ENCODE measurements at regions not wholly inside any gene's neighbourhood (a gene's known extent, or its start where the extent isn't known, plus 50 kb on each side); places are given as distances from the start of the nearest gene placed in this dataset.
A peak's percentile ranks its signal among the peaks of the same experiment; 100 is the strongest.

DNA sequence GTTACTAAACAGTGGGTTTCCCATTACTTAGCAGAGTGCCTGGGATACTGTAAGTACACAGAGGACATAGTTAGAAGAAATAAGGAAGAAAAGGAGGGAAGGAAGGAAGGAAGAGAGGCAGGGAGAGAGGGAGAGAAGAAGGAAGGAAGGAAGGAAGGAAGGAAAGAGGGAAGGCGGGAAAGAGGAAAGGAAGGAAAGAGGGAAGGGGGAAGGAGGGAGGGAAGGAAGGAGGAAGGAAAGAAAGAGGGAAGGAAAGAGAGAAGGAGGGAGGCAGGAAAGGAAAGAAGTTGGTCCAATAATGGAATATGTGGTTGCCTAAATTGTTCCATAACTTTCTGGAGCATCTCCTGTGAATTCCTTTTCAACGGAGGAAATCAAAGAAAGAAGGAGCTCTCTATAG, 1230.4 kb downstream of the AACS start:
- Histone ChIP-seq H3K9me3 (ENCODE audit: control insufficient read depth, insufficient read depth, low read length) (peaks cover 11% of the 10 kb centered on the region), H3K4me3 (ENCODE audit: low read depth, low read length) (no peak overlapping the region), H3K27ac (ENCODE audit: low read depth, low read length) (no peak overlapping the region), H3K27me3 (ENCODE audit: control insufficient read depth, insufficient read depth, low read length) (no peaks in the 10 kb centered on the region)
- POLR2A ChIA-PET, result no interaction called here
- CTCF ChIA-PET, result no interaction called here
- DNase-seq (ENCODE audit: low read depth, low spot score), result no peak
- TF ChIP-seq, protein P1, sequence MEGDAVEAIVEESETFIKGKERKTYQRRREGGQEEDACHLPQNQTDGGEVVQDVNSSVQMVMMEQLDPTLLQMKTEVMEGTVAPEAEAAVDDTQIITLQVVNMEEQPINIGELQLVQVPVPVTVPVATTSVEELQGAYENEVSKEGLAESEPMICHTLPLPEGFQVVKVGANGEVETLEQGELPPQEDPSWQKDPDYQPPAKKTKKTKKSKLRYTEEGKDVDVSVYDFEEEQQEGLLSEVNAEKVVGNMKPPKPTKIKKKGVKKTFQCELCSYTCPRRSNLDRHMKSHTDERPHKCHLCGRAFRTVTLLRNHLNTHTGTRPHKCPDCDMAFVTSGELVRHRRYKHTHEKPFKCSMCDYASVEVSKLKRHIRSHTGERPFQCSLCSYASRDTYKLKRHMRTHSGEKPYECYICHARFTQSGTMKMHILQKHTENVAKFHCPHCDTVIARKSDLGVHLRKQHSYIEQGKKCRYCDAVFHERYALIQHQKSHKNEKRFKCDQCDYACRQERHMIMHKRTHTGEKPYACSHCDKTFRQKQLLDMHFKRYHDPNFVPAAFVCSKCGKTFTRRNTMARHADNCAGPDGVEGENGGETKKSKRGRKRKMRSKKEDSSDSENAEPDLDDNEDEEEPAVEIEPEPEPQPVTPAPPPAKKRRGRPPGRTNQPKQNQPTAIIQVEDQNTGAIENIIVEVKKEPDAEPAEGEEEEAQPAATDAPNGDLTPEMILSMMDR (IDR thresholded peaks at IDR 0.05; ENCODE audit: low read depth, low read length), result no peak

DNA sequence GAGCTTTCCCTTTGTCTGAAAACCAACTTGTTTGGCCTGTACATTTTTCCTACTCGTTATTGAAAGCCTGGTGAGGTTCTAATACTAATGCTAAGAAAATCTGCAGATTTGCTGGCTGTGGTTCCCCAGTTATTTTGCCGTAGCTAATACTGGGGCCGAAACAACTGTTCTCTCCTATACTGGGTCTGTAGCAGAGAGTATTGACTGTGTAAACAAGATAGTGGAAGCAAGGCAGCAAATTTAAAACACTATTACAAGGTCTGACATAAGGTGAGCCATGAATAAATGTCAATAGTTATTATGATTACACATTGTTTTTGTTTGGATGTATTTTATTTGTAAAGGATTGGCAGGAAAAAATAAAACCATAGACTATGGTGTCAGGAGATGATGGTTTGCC, 1244.0 kb downstream of the AACS start:
- POLR2A ChIA-PET, result no interaction called here
- CTCF ChIA-PET, result no interaction called here
- no peak for DNase-seq (ENCODE audit: low read depth, low spot score)

DNA sequence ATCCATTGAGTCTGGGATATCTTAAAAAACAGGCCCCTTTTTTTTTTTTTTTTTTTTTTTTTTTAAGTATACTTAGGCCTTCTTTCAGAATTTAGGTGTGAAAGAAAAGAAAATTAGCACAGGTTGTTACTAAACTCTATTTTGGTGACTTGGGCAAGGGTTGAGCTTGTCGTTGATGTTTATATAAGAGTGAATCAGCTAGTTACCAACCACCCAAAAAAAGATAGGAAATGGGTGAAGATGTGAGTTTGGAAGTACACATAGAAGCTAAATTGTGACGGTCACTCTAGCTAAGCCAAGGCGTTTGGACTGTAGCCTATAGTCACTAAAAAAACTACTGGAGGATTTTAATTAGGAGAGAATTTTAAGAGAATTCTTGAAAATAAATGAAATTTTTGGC, 1247.2 kb downstream of the AACS start:
- no peaks in the 10 kb centered on the region for H3K27me3 ChIP-seq (ENCODE audit: control insufficient read depth, insufficient read depth, low read length)
- ChIA-PET CTCF (no interaction called here), POLR2A (no interaction called here)
- TF ChIP-seq, protein P1 (IDR thresholded peaks at IDR 0.05; ENCODE audit: low read depth, low read length), result no peak
- DNase-seq (ENCODE audit: low read depth, low spot score), result no peak
- peaks cover 12% of the 10 kb centered on the region for H3K9me3 ChIP-seq (ENCODE audit: control insufficient read depth, insufficient read depth, low read length)
- no peak overlapping the region for H3K4me3 ChIP-seq (ENCODE audit: low read depth, low read length)
- no peak overlapping the region for H3K27ac ChIP-seq (ENCODE audit: low read depth, low read length)

More for the DNA sequence above, 1244.0 kb downstream of the AACS start:
- Histone ChIP-seq H3K27me3 (ENCODE audit: control insufficient read depth, insufficient read depth, low read length) (no peaks in the 10 kb centered on the region), H3K4me3 (ENCODE audit: low read depth, low read length) (no peak overlapping the region), H3K27ac (ENCODE audit: low read depth, low read length) (no peak overlapping the region), H3K9me3 (ENCODE audit: control insufficient read depth, insufficient read depth, low read length) (peaks cover 4% of the 10 kb centered on the region; the same call in 1 of the 2 replicates)
- TF ChIP-seq, protein P1 (IDR thresholded peaks at IDR 0.05; ENCODE audit: low read depth, low read length), result no peak

DNA sequence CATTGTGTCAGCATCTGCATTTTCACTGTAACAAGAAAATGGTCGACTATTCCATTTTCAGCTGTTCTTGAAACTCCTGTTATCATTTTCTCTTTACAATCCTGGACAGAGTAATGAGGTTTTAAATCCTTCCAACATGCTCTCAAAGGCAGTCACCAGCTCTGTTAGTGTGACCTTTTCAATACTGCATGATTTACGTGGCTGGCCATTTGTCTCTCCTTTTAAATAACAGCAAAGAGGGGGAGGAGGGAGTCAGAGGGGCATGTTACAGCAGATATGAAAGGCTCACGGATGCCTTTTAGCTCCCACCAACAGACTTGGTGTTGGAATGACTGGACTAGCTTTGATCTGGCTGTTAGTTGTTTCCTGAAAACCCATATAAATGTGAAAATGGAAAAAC, 1251.2 kb downstream of the AACS start:
- H3K4me3 ChIP-seq (ENCODE audit: low read depth, low read length), result no peak overlapping the region
- H3K27me3 ChIP-seq (ENCODE audit: control insufficient read depth, insufficient read depth, low read length), result no peaks in the 10 kb centered on the region
- H3K9me3 ChIP-seq (ENCODE audit: control insufficient read depth, insufficient read depth, low read length), result peaks cover 12% of the 10 kb centered on the region
- no peak overlapping the region for H3K27ac ChIP-seq (ENCODE audit: low read depth, low read length)
- POLR2A ChIA-PET, result no interaction called here
- TF ChIP-seq, protein P1 (IDR thresholded peaks at IDR 0.05; ENCODE audit: low read depth, low read length), result no peak
- CTCF ChIA-PET, result no interaction called here
- no peak for DNase-seq (ENCODE audit: low read depth, low spot score)

DNA sequence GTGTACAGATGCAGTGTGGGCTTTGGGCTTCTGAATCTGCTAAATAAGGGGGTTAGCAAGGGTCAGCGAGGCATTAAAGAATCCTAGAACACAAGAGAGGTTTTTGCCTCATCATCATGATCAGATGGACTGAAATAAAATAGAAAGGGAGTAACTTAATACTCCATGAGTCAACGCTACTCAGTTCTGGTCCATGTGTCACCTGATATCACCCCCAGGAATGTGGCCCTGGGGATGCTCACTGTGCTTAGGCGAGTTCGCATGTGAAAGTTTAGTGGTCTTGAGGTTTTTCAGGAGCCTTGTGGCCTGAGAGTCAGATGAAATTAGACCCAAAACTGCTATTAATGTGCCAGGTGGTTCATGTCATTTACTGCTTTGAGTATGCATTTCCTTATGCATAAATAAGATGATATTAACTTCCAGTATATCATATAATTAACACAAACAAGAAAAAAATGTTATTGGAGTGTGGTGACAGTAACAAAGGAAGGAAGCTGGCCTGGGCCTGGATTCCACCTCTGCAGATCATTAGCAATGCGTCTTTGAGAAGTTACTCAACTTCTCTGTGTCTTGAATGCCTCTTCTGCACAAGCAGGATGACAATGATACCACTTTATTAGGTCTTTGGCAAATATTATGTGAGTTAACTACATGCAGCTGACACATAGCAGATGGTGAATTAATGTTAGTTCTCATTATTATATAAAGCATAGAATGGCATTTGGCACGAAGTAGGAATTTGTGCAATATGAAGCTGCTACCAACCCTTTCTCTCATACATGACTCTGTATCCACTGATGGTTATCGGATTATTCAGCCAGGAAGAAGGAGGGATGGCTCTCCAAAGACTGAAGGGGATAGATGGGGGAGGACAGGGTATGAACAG, 1272.6 kb downstream of the AACS start:
- Histone ChIP-seq H3K9me3 (ENCODE audit: control insufficient read depth, insufficient read depth, low read length) (peaks cover 25% of the 10 kb centered on the region), H3K4me3 (ENCODE audit: low read depth, low read length) (no peak overlapping the region), H3K27me3 (ENCODE audit: control insufficient read depth, insufficient read depth, low read length) (no peaks in the 10 kb centered on the region), H3K27ac (ENCODE audit: low read depth, low read length) (no peak overlapping the region)
- POLR2A ChIA-PET, result no interaction called here
- CTCF ChIA-PET, result no interaction called here
- DNase-seq (ENCODE audit: low read depth, low spot score), result peak; percentile 0
- TF ChIP-seq, protein P1 (IDR thresholded peaks at IDR 0.05; ENCODE audit: low read depth, low read length), result no peak
